Progenitor cell of endocrine pancreas (in vitro differentiated cells): ENCODE measurements at regions not wholly inside any gene's neighbourhood (a gene's known extent, or its start where the extent isn't known, plus 50 kb on each side); places are given as distances from the start of the nearest gene placed in this dataset.
A peak's percentile ranks its signal among the peaks of the same experiment; 100 is the strongest.

Experiments
- DNase-seq: peaks from one replicate; pipeline ENCODE4 v3.0.0; 2021; ENCODE audit warnings: low spot score; ENCODE audit not compliant: unreplicated experiment
- H3K27ac Mint-ChIP-seq: 2 replicates; pipeline ENCODE4 v1.8.0; 2021; ENCODE audit warnings: mild to moderate bottlenecking, moderate library complexity, mixed read lengths
- H3K27me3 Mint-ChIP-seq: 2 replicates; pipeline ENCODE4 v1.8.0; 2021; ENCODE audit warnings: mixed read lengths
- H3K36me3 Mint-ChIP-seq: 2 replicates; pipeline ENCODE4 v1.8.0; 2022; ENCODE audit warnings: mixed read lengths; ENCODE audit not compliant: insufficient read depth
- H3K4me1 Mint-ChIP-seq: 2 replicates; pipeline ENCODE4 v1.8.0; 2021; ENCODE audit warnings: low read depth, mixed read lengths
- H3K4me3 Mint-ChIP-seq: 2 replicates; pipeline ENCODE4 v1.8.0; 2021; ENCODE audit warnings: low read depth, mild to moderate bottlenecking, moderate library complexity, mixed read lengths
- H3K9me3 Mint-ChIP-seq: 2 replicates; pipeline ENCODE4 v1.8.0; 2021; ENCODE audit warnings: low read depth, mixed read lengths
- TF ChIP-seq, protein P1 (sequence below): fragments of 200-600 bp; sonication (generic); IDR thresholded peaks from one replicate; pipeline ENCODE4 v1.5.0; 2021; ENCODE audit warnings: antibody characterized with exemption, mild to moderate bottlenecking; ENCODE audit not compliant: unreplicated experiment

GRCh38 chr3:163935411-163935810 lies 1142.9 kb downstream of the SI start:
- no peak overlapping the region for H3K4me3 Mint-ChIP-seq
- H3K27me3 Mint-ChIP-seq = no peaks in the 10 kb centered on the region
- TF ChIP-seq, protein P1, sequence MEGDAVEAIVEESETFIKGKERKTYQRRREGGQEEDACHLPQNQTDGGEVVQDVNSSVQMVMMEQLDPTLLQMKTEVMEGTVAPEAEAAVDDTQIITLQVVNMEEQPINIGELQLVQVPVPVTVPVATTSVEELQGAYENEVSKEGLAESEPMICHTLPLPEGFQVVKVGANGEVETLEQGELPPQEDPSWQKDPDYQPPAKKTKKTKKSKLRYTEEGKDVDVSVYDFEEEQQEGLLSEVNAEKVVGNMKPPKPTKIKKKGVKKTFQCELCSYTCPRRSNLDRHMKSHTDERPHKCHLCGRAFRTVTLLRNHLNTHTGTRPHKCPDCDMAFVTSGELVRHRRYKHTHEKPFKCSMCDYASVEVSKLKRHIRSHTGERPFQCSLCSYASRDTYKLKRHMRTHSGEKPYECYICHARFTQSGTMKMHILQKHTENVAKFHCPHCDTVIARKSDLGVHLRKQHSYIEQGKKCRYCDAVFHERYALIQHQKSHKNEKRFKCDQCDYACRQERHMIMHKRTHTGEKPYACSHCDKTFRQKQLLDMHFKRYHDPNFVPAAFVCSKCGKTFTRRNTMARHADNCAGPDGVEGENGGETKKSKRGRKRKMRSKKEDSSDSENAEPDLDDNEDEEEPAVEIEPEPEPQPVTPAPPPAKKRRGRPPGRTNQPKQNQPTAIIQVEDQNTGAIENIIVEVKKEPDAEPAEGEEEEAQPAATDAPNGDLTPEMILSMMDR = no peak
- H3K9me3 Mint-ChIP-seq = peaks cover 2% of the 10 kb centered on the region
- no peak for DNase-seq
- peak overlapping the region; percentile 46 for H3K27ac Mint-ChIP-seq
- peaks cover 4% of the 10 kb centered on the region for H3K4me1 Mint-ChIP-seq
- no peaks in the 10 kb centered on the region for H3K36me3 Mint-ChIP-seq

GRCh38 chr3:163929069-163929652 lies 1149.1 kb downstream of the SI start:
- TF ChIP-seq, protein P1 = no peak
- Mint-ChIP-seq H3K4me1 (peaks cover 14% of the 10 kb centered on the region), H3K27me3 (no peaks in the 10 kb centered on the region), H3K36me3 (no peaks in the 10 kb centered on the region), H3K4me3 (no peak overlapping the region), H3K9me3 (peaks cover 2% of the 10 kb centered on the region), H3K27ac (no peak overlapping the region)
- DNase-seq = no peak

GRCh38 chr3:163927521-163927920 lies 1150.8 kb downstream of the SI start:
- H3K27ac Mint-ChIP-seq = no peak overlapping the region
- H3K36me3 Mint-ChIP-seq = no peaks in the 10 kb centered on the region
- no peak overlapping the region for H3K4me3 Mint-ChIP-seq
- DNase-seq = no peak
- TF ChIP-seq, protein P1 = no peak
- H3K9me3 Mint-ChIP-seq = no peaks in the 10 kb centered on the region
- no peaks in the 10 kb centered on the region for H3K27me3 Mint-ChIP-seq
- peaks cover 10% of the 10 kb centered on the region for H3K4me1 Mint-ChIP-seq

GRCh38 chr3:163924600-163924999 lies 1153.7 kb downstream of the SI start:
- no peak for DNase-seq
- Mint-ChIP-seq H3K4me3 (no peak overlapping the region), H3K27me3 (no peaks in the 10 kb centered on the region), H3K36me3 (no peaks in the 10 kb centered on the region), H3K27ac (no peak overlapping the region), H3K4me1 (peaks cover 10% of the 10 kb centered on the region), H3K9me3 (no peaks in the 10 kb centered on the region)
- TF ChIP-seq, protein P1 = no peak

- TF ChIP-seq, protein P1 = no peak
- no peak overlapping the region for H3K4me3 Mint-ChIP-seq
- no peaks in the 10 kb centered on the region for H3K36me3 Mint-ChIP-seq
These were observed 1159.1 kb downstream of the SI start for GRCh38 chr3:163919154-163919553.

More at GRCh38 chr3:163919154-163919553, 1159.1 kb downstream of the SI start:
- Mint-ChIP-seq H3K9me3 (no peaks in the 10 kb centered on the region), H3K27me3 (no peaks in the 10 kb centered on the region), H3K4me1 (no peaks in the 10 kb centered on the region), H3K27ac (no peak overlapping the region)
- DNase-seq = no peak
